ENCODE measurements at regions not wholly inside any gene's neighbourhood (a gene's known extent, or its start where the extent isn't known, plus 50 kb on each side); places are given as distances from the start of the nearest gene placed in this dataset.

DNA sequence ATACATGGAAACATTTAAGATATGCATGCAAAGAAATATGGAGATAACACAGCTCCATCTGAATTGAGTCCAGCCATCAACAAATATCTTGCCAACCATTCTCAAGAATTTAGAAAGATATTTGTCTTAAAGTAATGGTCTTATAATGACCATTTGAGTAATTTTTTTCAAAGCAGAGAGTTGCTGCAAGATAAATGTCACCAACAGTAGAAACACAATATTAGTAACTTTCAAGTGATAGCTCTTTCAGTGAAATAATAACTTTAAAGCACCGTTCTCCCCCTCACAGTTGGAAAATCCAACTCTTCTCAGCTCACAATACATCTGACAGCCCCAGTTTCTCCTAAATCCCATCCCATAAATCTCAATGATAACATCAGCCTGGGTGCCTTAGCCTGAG lies 481.0 kb upstream of the ADAMTS5 start:
- Mint-ChIP-seq H3K27me3 (no peaks in the 10 kb centered on the region), H3K9me3 (peaks cover 5% of the 10 kb centered on the region), H3K4me3 (no peak overlapping the region), H3K4me1 (no peaks in the 10 kb centered on the region), H3K27ac (no peak overlapping the region), H3K36me3 (ENCODE audit: low read depth) (no peaks in the 10 kb centered on the region)
- DNase-seq: no peak
- ChIA-PET POLR2A (no interaction called here), CTCF (no interaction called here)
- intact Hi-C loops (cut with micrococcal nuclease): no loop called here
- TF ChIP-seq, protein P1, sequence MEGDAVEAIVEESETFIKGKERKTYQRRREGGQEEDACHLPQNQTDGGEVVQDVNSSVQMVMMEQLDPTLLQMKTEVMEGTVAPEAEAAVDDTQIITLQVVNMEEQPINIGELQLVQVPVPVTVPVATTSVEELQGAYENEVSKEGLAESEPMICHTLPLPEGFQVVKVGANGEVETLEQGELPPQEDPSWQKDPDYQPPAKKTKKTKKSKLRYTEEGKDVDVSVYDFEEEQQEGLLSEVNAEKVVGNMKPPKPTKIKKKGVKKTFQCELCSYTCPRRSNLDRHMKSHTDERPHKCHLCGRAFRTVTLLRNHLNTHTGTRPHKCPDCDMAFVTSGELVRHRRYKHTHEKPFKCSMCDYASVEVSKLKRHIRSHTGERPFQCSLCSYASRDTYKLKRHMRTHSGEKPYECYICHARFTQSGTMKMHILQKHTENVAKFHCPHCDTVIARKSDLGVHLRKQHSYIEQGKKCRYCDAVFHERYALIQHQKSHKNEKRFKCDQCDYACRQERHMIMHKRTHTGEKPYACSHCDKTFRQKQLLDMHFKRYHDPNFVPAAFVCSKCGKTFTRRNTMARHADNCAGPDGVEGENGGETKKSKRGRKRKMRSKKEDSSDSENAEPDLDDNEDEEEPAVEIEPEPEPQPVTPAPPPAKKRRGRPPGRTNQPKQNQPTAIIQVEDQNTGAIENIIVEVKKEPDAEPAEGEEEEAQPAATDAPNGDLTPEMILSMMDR (IDR thresholded peaks at IDR 0.05): no peak
- no peak for ATAC-seq (ENCODE audit: low read depth)

DNA sequence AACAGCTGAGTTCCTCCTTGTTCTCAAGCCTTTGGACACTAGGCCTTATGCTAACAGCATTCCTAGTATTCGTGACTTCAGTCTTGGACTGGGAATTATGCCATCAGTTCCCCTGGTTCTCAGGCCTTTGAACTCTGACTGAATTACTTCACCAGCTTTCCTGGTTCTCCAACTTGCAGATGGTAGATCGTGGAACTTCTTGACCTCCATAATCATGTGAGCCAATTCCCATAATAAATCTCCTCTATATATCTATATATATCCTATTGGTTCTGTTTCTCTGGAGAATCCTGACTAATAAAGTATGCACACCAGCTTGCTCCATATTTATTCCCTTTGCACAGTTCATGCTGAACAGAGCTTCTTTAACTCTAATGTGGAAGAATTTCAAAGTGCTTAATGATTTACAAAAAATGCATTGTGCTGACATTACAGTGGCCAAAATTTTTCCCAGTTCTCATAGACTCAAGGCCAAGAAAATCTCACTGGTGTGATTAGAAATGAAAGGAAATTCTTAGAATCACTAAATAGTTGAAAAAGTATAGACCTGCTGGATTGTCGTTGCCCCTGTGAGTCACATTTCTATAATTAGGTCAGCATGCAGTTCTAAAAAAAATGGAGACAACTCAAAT lies 462.9 kb upstream of the ADAMTS5 start:
- intact Hi-C loops (cut with micrococcal nuclease): no loop called here
- no peak for DNase-seq
- TF ChIP-seq, protein P1 (IDR thresholded peaks at IDR 0.05): no peak
- no peak for ATAC-seq (ENCODE audit: low read depth)
- Mint-ChIP-seq H3K27ac (no peak overlapping the region), H3K27me3 (no peaks in the 10 kb centered on the region), H3K4me1 (no peaks in the 10 kb centered on the region), H3K9me3 (peaks cover 10% of the 10 kb centered on the region), H3K4me3 (no peak overlapping the region), H3K36me3 (ENCODE audit: low read depth) (no peaks in the 10 kb centered on the region)
- POLR2A ChIA-PET: no interaction called here
- CTCF ChIA-PET: no interaction called here

DNA sequence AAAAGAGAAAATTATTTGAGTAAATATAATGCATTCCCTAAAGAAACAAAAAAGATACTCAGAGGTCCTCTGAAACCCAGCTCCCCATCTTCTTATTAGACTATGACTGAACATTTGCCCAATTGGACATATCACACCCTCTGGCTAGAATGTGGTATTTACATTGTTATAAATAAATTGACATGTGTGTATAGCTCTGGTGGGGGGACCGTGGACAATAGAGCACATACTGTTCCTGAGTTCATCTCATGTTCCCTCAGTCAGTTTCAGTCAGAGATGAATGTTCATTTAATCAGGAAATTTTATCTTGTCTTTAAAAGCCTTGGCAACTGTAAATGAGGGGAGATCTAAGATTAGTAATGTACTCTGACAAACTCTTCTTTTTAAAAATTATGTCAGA lies 459.3 kb upstream of the ADAMTS5 start:
- H3K27ac Mint-ChIP-seq: no peak overlapping the region
- intact Hi-C loops (cut with micrococcal nuclease): no loop called here
- no peak overlapping the region for H3K4me3 Mint-ChIP-seq
- ChIA-PET CTCF (no interaction called here), POLR2A (no interaction called here)
- H3K27me3 Mint-ChIP-seq: no peaks in the 10 kb centered on the region
- no peak for DNase-seq
- no peaks in the 10 kb centered on the region for H3K36me3 Mint-ChIP-seq (ENCODE audit: low read depth)
- no peak for ATAC-seq (ENCODE audit: low read depth)
- peaks cover 11% of the 10 kb centered on the region for H3K9me3 Mint-ChIP-seq
- TF ChIP-seq, protein P1 (IDR thresholded peaks at IDR 0.05): no peak
- no peaks in the 10 kb centered on the region for H3K4me1 Mint-ChIP-seq

DNA sequence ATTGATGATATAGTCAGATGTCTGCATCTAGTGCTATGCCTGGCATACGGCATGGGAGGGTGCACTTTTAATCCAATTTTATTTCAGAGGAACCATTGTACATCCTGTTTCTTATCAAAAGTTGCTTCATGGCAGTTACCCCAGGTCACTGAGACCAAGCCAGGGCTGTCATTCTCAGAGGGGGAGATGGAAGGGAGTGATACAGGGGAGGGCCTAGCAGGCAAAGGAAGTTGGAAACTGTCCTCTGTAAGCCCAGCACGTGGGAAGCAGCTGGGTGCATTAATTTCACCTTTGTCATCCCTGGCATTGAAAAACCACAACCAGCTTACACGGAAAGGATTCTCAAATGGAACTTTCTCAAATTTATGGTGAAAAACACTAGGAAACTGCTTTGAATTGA lies 458.7 kb upstream of the ADAMTS5 start:
- ATAC-seq (ENCODE audit: low read depth): no peak
- Mint-ChIP-seq H3K4me3 (no peak overlapping the region), H3K36me3 (ENCODE audit: low read depth) (no peaks in the 10 kb centered on the region), H3K9me3 (peaks cover 11% of the 10 kb centered on the region), H3K4me1 (no peaks in the 10 kb centered on the region), H3K27ac (no peak overlapping the region), H3K27me3 (no peaks in the 10 kb centered on the region)
- CTCF ChIA-PET: no interaction called here
- intact Hi-C loops (cut with micrococcal nuclease): no loop called here
- TF ChIP-seq, protein P1 (IDR thresholded peaks at IDR 0.05): no peak
- POLR2A ChIA-PET: no interaction called here
- no peak for DNase-seq

- no peak for ATAC-seq (ENCODE audit: low read depth)
- Mint-ChIP-seq H3K9me3 (peaks cover 11% of the 10 kb centered on the region), H3K27me3 (no peaks in the 10 kb centered on the region), H3K36me3 (ENCODE audit: low read depth) (no peaks in the 10 kb centered on the region), H3K4me3 (no peak overlapping the region), H3K27ac (no peak overlapping the region), H3K4me1 (no peaks in the 10 kb centered on the region)
- CTCF ChIA-PET: no interaction called here
- DNase-seq: no peak
- POLR2A ChIA-PET: no interaction called here
- intact Hi-C loops (cut with micrococcal nuclease): no loop called here
- TF ChIP-seq, protein P1 (IDR thresholded peaks at IDR 0.05): no peak
Measured at GRCh38 chr21:27425172-27425571, 458.3 kb upstream of the ADAMTS5 start.

Measured in activated B cell treated with CpG ODN at 0.5 μM for 24 hours (primary cell).